Ishikawa (cell line): ENCODE measurements at regions not wholly inside any gene's neighbourhood (a gene's known extent, or its start where the extent isn't known, plus 50 kb on each side); places are given as distances from the start of the nearest gene placed in this dataset.

ENCODE experiments used
- TAF1 ChIP-seq: IDR thresholded peaks from 2 replicates; pipeline ENCODE4 v1.6.1; 2012; ENCODE audit warnings: low read depth, mild to moderate bottlenecking
- TF ChIP-seq, protein P1 (sequence below): IDR thresholded peaks from 2 replicates; pipeline ENCODE4 v1.6.1; 2012

DNA sequence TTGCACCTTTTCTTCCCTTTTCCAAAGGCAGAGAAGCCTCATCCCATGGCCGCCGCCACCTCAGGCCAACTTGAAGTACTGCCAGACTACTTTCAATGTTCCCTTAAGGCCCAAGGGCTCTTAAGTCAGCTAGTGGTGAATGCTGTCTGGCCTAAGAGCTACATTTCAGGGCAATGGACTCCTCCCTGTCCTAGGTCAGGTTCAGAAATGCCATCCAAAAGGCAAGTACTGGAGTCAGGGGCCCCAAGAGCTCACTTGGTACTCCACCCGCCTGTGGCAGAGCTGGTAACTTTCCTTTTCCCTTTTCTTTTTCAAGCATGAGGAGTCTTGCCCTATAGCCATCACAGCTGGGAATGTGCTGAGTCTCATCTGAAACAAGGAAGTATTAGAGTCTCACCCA, 327.1 kb downstream of the NAP1L3 start:
- TF ChIP-seq TAF1: no peak
- TF ChIP-seq, protein P1, sequence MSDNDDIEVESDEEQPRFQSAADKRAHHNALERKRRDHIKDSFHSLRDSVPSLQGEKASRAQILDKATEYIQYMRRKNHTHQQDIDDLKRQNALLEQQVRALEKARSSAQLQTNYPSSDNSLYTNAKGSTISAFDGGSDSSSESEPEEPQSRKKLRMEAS: no peak
